ENCODE measurements at regions not wholly inside any gene's neighbourhood (a gene's known extent, or its start where the extent isn't known, plus 50 kb on each side); places are given as distances from the start of the nearest gene placed in this dataset.

DNA sequence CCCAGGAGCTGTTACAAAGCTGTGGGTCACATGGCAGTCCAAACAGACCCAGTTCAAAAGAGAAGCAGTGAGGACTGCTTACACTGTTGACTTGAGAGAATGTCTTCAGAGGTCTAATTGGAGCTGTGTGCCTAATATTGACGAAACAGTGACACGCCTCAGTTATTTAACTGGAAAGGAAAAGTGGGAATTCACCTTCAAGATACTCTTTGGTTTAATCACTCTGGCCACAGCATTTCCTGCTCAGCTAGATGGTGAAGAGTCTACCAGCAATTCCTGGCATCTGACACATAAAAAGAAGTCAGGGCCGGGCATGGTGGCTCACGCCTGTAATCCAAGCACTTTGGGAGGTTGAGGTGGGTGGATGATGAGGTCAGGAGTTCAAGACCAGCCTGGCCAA, 326.4 kb downstream of the SV2B start:
- Mint-ChIP-seq H3K27me3 (ENCODE audit: low read depth) (peaks cover 2% of the 10 kb centered on the region), H3K9me3 (peaks cover 2% of the 10 kb centered on the region), H3K4me3 (no peak overlapping the region), H3K4me1 (peaks cover 3% of the 10 kb centered on the region), H3K27ac (ENCODE audit: unreplicated experiment) (no peak overlapping the region), H3K36me3 (ENCODE audit: low read depth) (no peaks in the 10 kb centered on the region)
- TF ChIP-seq, protein P1, sequence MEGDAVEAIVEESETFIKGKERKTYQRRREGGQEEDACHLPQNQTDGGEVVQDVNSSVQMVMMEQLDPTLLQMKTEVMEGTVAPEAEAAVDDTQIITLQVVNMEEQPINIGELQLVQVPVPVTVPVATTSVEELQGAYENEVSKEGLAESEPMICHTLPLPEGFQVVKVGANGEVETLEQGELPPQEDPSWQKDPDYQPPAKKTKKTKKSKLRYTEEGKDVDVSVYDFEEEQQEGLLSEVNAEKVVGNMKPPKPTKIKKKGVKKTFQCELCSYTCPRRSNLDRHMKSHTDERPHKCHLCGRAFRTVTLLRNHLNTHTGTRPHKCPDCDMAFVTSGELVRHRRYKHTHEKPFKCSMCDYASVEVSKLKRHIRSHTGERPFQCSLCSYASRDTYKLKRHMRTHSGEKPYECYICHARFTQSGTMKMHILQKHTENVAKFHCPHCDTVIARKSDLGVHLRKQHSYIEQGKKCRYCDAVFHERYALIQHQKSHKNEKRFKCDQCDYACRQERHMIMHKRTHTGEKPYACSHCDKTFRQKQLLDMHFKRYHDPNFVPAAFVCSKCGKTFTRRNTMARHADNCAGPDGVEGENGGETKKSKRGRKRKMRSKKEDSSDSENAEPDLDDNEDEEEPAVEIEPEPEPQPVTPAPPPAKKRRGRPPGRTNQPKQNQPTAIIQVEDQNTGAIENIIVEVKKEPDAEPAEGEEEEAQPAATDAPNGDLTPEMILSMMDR (conservative IDR thresholded peaks at IDR 0.05) = no peak
- no peak for DNase-seq (ENCODE audit: low read depth, low spot score)

DNA sequence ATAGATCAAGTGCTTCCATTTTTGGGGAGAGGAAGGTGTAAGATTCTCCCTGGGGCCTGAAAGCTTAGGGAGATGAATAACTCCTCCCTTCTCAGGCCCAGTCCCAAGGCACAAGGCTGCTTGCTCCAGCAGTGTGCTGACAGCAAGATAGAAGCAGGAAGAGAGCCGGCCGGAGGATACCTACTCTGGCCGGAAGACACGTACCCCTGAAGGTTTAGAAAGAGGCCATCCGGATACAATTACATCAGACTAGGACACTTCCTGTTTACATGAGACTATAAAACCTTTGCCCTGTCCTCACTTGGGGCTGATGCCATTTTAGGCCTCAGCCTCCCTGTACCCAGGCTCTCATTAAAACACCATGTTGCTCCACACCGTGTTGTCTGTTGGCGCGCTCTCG, 329.9 kb downstream of the SV2B start:
- DNase-seq (ENCODE audit: low read depth, low spot score) = no peak
- H3K9me3 Mint-ChIP-seq = peaks cover 3% of the 10 kb centered on the region
- H3K36me3 Mint-ChIP-seq (ENCODE audit: low read depth) = no peaks in the 10 kb centered on the region
- H3K4me3 Mint-ChIP-seq = no peak overlapping the region
- H3K27ac Mint-ChIP-seq (ENCODE audit: unreplicated experiment) = no peak overlapping the region
- TF ChIP-seq, protein P1 (conservative IDR thresholded peaks at IDR 0.05) = no peak
- H3K4me1 Mint-ChIP-seq = no peaks in the 10 kb centered on the region
- H3K27me3 Mint-ChIP-seq (ENCODE audit: low read depth) = peaks cover 2% of the 10 kb centered on the region

- H3K4me3 Mint-ChIP-seq = no peak overlapping the region
- no peaks in the 10 kb centered on the region for H3K36me3 Mint-ChIP-seq (ENCODE audit: low read depth)
- peaks cover 3% of the 10 kb centered on the region for H3K9me3 Mint-ChIP-seq
- H3K4me1 Mint-ChIP-seq = no peaks in the 10 kb centered on the region
- TF ChIP-seq, protein P1 (conservative IDR thresholded peaks at IDR 0.05) = no peak
- H3K27me3 Mint-ChIP-seq (ENCODE audit: low read depth) = no peaks in the 10 kb centered on the region
- no peak overlapping the region for H3K27ac Mint-ChIP-seq (ENCODE audit: unreplicated experiment)
- DNase-seq (ENCODE audit: low read depth, low spot score) = no peak
Observed at GRCh38 chr15:91431041-91431715, 331.1 kb downstream of the SV2B start.

- peaks cover 4% of the 10 kb centered on the region for H3K36me3 Mint-ChIP-seq (ENCODE audit: low read depth)
- DNase-seq (ENCODE audit: low read depth, low spot score) = no peak
- no peaks in the 10 kb centered on the region for H3K27me3 Mint-ChIP-seq (ENCODE audit: low read depth)
- peaks cover 6% of the 10 kb centered on the region for H3K9me3 Mint-ChIP-seq
- no peak overlapping the region for H3K27ac Mint-ChIP-seq (ENCODE audit: unreplicated experiment)
- no peak overlapping the region for H3K4me3 Mint-ChIP-seq
- no peaks in the 10 kb centered on the region for H3K4me1 Mint-ChIP-seq
- TF ChIP-seq, protein P1 (conservative IDR thresholded peaks at IDR 0.05) = no peak
Observed at GRCh38 chr15:91435113-91435512, 335.1 kb downstream of the SV2B start.

DNA sequence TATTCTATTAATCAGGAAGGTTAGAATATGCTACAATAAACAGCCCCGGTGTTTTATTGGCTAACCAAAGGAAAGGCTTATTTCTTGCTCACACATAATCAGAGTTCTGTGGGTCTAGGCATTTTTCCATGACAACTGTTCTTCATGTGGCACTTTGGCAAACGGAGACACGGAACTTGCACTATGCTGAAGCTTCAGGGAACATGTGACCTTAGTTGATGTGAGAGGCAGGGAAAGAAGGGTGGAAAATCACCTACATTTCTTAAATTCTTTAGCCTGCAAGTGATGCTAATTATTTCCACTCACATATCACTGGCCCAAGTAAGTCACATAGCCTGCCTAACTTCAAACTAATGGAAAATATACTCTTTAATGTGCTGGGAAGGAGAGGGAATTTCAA, 344.6 kb downstream of the SV2B start:
- no peak overlapping the region for H3K4me3 Mint-ChIP-seq
- TF ChIP-seq, protein P1 (conservative IDR thresholded peaks at IDR 0.05) = no peak
- H3K4me1 Mint-ChIP-seq = peaks cover 8% of the 10 kb centered on the region
- H3K27me3 Mint-ChIP-seq (ENCODE audit: low read depth) = no peaks in the 10 kb centered on the region
- H3K36me3 Mint-ChIP-seq (ENCODE audit: low read depth) = no peaks in the 10 kb centered on the region
- peaks cover 3% of the 10 kb centered on the region for H3K9me3 Mint-ChIP-seq
- no peak for DNase-seq (ENCODE audit: low read depth, low spot score)
- H3K27ac Mint-ChIP-seq (ENCODE audit: unreplicated experiment) = no peak overlapping the region

All from neural crest cell (in vitro differentiated cells).